Suprapubic skin (tissue), 4 donors: ENCODE measurements at regions not wholly inside any gene's neighbourhood (a gene's known extent, or its start where the extent isn't known, plus 50 kb on each side); places are given as distances from the start of the nearest gene placed in this dataset.

Source experiments
- CTCF ChIP-seq, 2 donors: fragments of 200-600 bp in 1 of 2; fragments of 450-650 bp in 1 of 2; sonication (generic) in 1 of 2; IDR thresholded peaks; one replicate each; pipeline ENCODE4 v1.5.1; 2016 to 2019; ENCODE audit warnings: antibody characterized with exemption in 2 of 2, mild to moderate bottlenecking in 1 of 2, moderate library complexity in 1 of 2
- EP300 ChIP-seq: sonication (generic); formaldehyde crosslinking; IDR thresholded peaks from one replicate; pipeline ENCODE4 v1.6.1; 2017; ENCODE audit warnings: antibody characterized with exemption
- POLR2A ChIP-seq, 2 donors: fragments of 450-650 bp; IDR thresholded peaks; one replicate each; pipeline ENCODE4 v1.6.1; 2017; ENCODE audit warnings: antibody characterized with exemption in 2 of 2, mild to moderate bottlenecking in 2 of 2, moderate library complexity in 2 of 2
- POLR2AphosphoS5 ChIP-seq, 3 donors: sonication (generic); formaldehyde crosslinking; IDR thresholded peaks; one replicate each; pipeline ENCODE4 v1.6.1; 2017; ENCODE audit warnings: antibody characterized with exemption in 3 of 3

GRCh38 chr10:116792817-116793216, 50.5 kb upstream of the HSPA12A start:
- TF ChIP-seq CTCF (IDR thresholded peaks at IDR 0.05) (no peak), POLR2A (IDR thresholded peaks at IDR 0.05) (no peak), EP300 (no peak), POLR2AphosphoS5 (IDR thresholded peaks at IDR 0.05) (no peak)
